HCT116 (cell line): ENCODE measurements at regions not wholly inside any gene's neighbourhood (a gene's known extent, or its start where the extent isn't known, plus 50 kb on each side); places are given as distances from the start of the nearest gene placed in this dataset.

Source experiments
- ATAC-seq: fragments of 200-7000 bp; cut with Tn5 transposase; 2 replicates; pipeline ENCODE4 v1.9.1; 2020; ENCODE audit warnings: mild to moderate bottlenecking, moderate library complexity
- BruUV-seq: library from RNA; stranded (reverse); fragments of 400-500 nt; replicated peaks from 2 replicates; lab custom pipeline; 2021; lab: Mats Ljungman, UMichigan
- CTCF ChIA-PET: fragments of 300-600 bp; sonication (Branson Sonifier 250); formaldehyde crosslinking; loops from one replicate; lab custom pipeline; 2021; ENCODE audit warnings: antibody characterized with exemption; lab: Charles Lee
- POLR2A ChIA-PET: fragments of 300-600, 350-600 bp; sonication (Branson Sonifier 250); formaldehyde crosslinking; loops from one replicate; lab custom pipeline; 2021; ENCODE audit warnings: antibody characterized with exemption; lab: Charles Lee
- RAD21 ChIA-PET, 2 experiments: fragments of 300-600 bp; sonication (Branson Sonifier 250); formaldehyde crosslinking; loops; one replicate each; lab custom pipeline; 2023; ENCODE audit warnings: low total read pairs in 2 of 2; ENCODE audit not compliant: uncharacterized antibody in 2 of 2, unreplicated experiment in 2 of 2, low non-redundant PET in 1 of 2; lab: Charles Lee
- DNase-seq: peaks from one replicate; pipeline ENCODE4 v3.0.0-alpha.2; 2010; ENCODE audit warnings: low read depth, low spot score
- H2AFZ ChIP-seq: fragments of 200-600 bp; shearing (Covaris generic), sonication (generic); 2 replicates; pipeline ENCODE4 v1.6.1; 2017; ENCODE audit warnings: low read depth, mixed run types, mixed read lengths, antibody characterized with exemption, low read length; ENCODE audit not compliant: poor library complexity, severe bottlenecking
- H3K27ac ChIP-seq: 2 replicates; pipeline ENCODE4 v1.5.1; 2012; ENCODE audit warnings: low read depth, low read length
- H3K27me3 ChIP-seq: fragments of 200-600 bp; sonication (generic); 2 replicates; pipeline ENCODE4 v1.6.1; 2016; ENCODE audit warnings: mixed run types, low read length, mixed read lengths; ENCODE audit not compliant: insufficient read depth
- H3K36me3 ChIP-seq, 2 experiments: fragments of 200-500 bp in 1 of 2; fragments of 200-600 bp in 1 of 2; sonication (Bioruptor generic) in 1 of 2; sonication (generic) in 1 of 2; 2 replicates each; pipeline versions ENCODE4 v1.5.1 to v1.6.1; 2014 to 2016; ENCODE audit warnings: low read length in 2 of 2, inconsistent platforms in 1 of 2, mixed read lengths in 1 of 2, mixed run types in 1 of 2; ENCODE audit not compliant: insufficient read depth in 2 of 2, control insufficient read depth in 1 of 2
- H3K4me1 ChIP-seq, 2 experiments: fragments of 200-600 bp in 1 of 2; sonication (generic) in 1 of 2; 2 replicates each; pipeline versions ENCODE4 v1.5.1 to v1.6.1; 2012 to 2017; ENCODE audit warnings: low read length in 2 of 2, inconsistent platforms in 1 of 2, mild to moderate bottlenecking in 1 of 2, mixed read lengths in 1 of 2, mixed run types in 1 of 2, moderate library complexity in 1 of 2; ENCODE audit not compliant: insufficient read depth in 2 of 2, control insufficient read depth in 1 of 2
- H3K4me2 ChIP-seq: fragments of 200-600 bp; sonication (generic); 2 replicates; pipeline ENCODE4 v1.6.1; 2017; ENCODE audit warnings: mixed run types, low read length, mixed read lengths
- H3K4me3 ChIP-seq, 2 experiments: fragments of 200-600 bp in 1 of 2; sonication (generic) in 1 of 2; replicated peaks in 1 of 2; 2 replicates each; pipeline ENCODE4 v1.5.1; 2011 to 2016; ENCODE audit warnings: low read length in 2 of 2, control low read depth in 1 of 2, low read depth in 1 of 2, mild to moderate bottlenecking in 1 of 2, mixed read lengths in 1 of 2, mixed run types in 1 of 2
- H3K79me2 ChIP-seq: fragments of 200-600 bp; sonication (generic); 2 replicates; pipeline ENCODE4 v1.6.1; 2017; ENCODE audit warnings: mild to moderate bottlenecking, mixed run types, low read length, moderate library complexity, mixed read lengths; ENCODE audit not compliant: insufficient read depth
- H3K9ac ChIP-seq: fragments of 200-600 bp; sonication (generic); 2 replicates; pipeline ENCODE4 v1.6.1; 2016; ENCODE audit warnings: low read length, mixed read lengths
- H3K9me2 ChIP-seq: fragments of 200-600 bp; sonication (generic), shearing (Covaris generic); 2 replicates; pipeline ENCODE4 v1.6.1; 2017; ENCODE audit warnings: mixed run types, mild to moderate bottlenecking, moderate library complexity; ENCODE audit not compliant: insufficient read depth
- H3K9me3 ChIP-seq, 2 experiments: fragments of 200-500 bp in 1 of 2; fragments of 200-600 bp in 1 of 2; sonication (Bioruptor generic) in 1 of 2; sonication (generic) in 1 of 2; 2 replicates each; pipeline ENCODE4 v1.6.1; 2014 to 2017; ENCODE audit warnings: low read length in 2 of 2, mixed read lengths in 2 of 2, inconsistent platforms in 1 of 2, low read depth in 1 of 2, mild to moderate bottlenecking in 1 of 2, mixed run types in 1 of 2, moderate library complexity in 1 of 2; ENCODE audit not compliant: control insufficient read depth in 1 of 2, insufficient read depth in 1 of 2
- H4K20me1 ChIP-seq: fragments of 200-600 bp; sonication (generic), shearing (Covaris generic); 2 replicates; pipeline ENCODE4 v1.6.1; 2017; ENCODE audit warnings: mixed run types, mild to moderate bottlenecking, moderate library complexity; ENCODE audit not compliant: insufficient read depth
- CTCF ChIP-seq, 3 experiments: fragments of 200-600 bp in 1 of 3; sonication (generic) in 1 of 3; IDR thresholded peaks in 2 of 3; conservative IDR thresholded peaks in 1 of 3; 2 replicates each; pipeline ENCODE4 v1.5.1; 2012 to 2017; ENCODE audit warnings: low read depth in 2 of 3, low read length in 2 of 3, antibody characterized with exemption in 1 of 3, borderline replicate concordance in 1 of 3, control low read depth in 1 of 3, mild to moderate bottlenecking in 1 of 3, mixed read lengths in 1 of 3, mixed run types in 1 of 3, moderate library complexity in 1 of 3; ENCODE audit not compliant: insufficient read depth in 1 of 3
- EGR1 ChIP-seq: IDR thresholded peaks from 2 replicates; pipeline ENCODE4 v1.6.1; 2012; ENCODE audit warnings: low read depth
- ELF1 ChIP-seq: IDR thresholded peaks from 2 replicates; pipeline ENCODE4 v1.6.1; 2012; ENCODE audit warnings: low read depth, borderline replicate concordance
- MAX ChIP-seq: IDR thresholded peaks from 2 replicates; pipeline ENCODE4 v1.6.1; 2012
- POLR2A ChIP-seq: IDR thresholded peaks from 2 replicates; pipeline ENCODE4 v1.7.0; 2011; ENCODE audit warnings: borderline replicate concordance; ENCODE audit not compliant: insufficient read depth, insufficient read length; ENCODE audit errors: extremely low read depth
- POLR2AphosphoS5 ChIP-seq: IDR thresholded peaks from 2 replicates; pipeline ENCODE4 v1.6.1; 2011; ENCODE audit warnings: mild to moderate bottlenecking, low read depth, low read length, moderate library complexity
- REST ChIP-seq: IDR thresholded peaks from 2 replicates; pipeline ENCODE4 v1.6.1; 2012; ENCODE audit warnings: low read depth
- SIN3A ChIP-seq: IDR thresholded peaks from 2 replicates; pipeline ENCODE4 v1.6.1; 2012; ENCODE audit warnings: low read depth
- SP1 ChIP-seq: IDR thresholded peaks from 2 replicates; pipeline ENCODE4 v1.6.1; 2012; ENCODE audit warnings: low read depth
- YY1 ChIP-seq: IDR thresholded peaks from 2 replicates; pipeline ENCODE4 v1.6.1; 2011; ENCODE audit warnings: low read length, low read depth, moderate library complexity, mild to moderate bottlenecking; ENCODE audit not compliant: insufficient replicate concordance; ENCODE audit errors: extremely low read depth
- intact Hi-C: fragments of 100-400 bp; cut with micrococcal nuclease; formaldehyde crosslinking; loops from 2 replicates; pipeline ENCODE4 v1.10.0; 2022

GRCh38 chr12:88684610-88685009, 104.3 kb upstream of the KITLG start:
- no peaks in the 10 kb centered on the region for H3K36me3 ChIP-seq
- no peaks in the 10 kb centered on the region for H3K27me3 ChIP-seq
- TF ChIP-seq ELF1 (no peak), YY1 (no peak), SP1 (no peak), REST (no peak), POLR2AphosphoS5 (no peak), POLR2A (no peak), SIN3A (no peak)
- no peak overlapping the region for H3K27ac ChIP-seq
- H3K9me2 ChIP-seq, result no peaks in the 10 kb centered on the region
- ATAC-seq (no peak), DNase-seq (no peak)
- BruUV-seq, result no TSS peak
- no peak overlapping the region for H3K9ac ChIP-seq
- H3K9me3 ChIP-seq, result no peaks in the 10 kb centered on the region
- H3K4me3 ChIP-seq, result no peak overlapping the region
- ChIA-PET RAD21 (no interaction called here), CTCF (no interaction called here), POLR2A (no interaction called here)
- no peaks in the 10 kb centered on the region for H3K79me2 ChIP-seq
- no peak overlapping the region for H3K4me2 ChIP-seq
- H2AFZ ChIP-seq, result no peak overlapping the region
- no peaks in the 10 kb centered on the region for H3K4me1 ChIP-seq
- no peaks in the 10 kb centered on the region for H4K20me1 ChIP-seq
- intact Hi-C loops, result no loop called here

- BruUV-seq, result no TSS peak
- Histone ChIP-seq H3K79me2 (no peaks in the 10 kb centered on the region), H3K4me1 (no peaks in the 10 kb centered on the region), H3K9me2 (no peaks in the 10 kb centered on the region), H3K27ac (no peak overlapping the region), H4K20me1 (no peaks in the 10 kb centered on the region), H3K4me2 (no peak overlapping the region), H3K27me3 (no peaks in the 10 kb centered on the region), H3K4me3 (no peak overlapping the region), H3K9ac (no peak overlapping the region), H3K36me3 (no peaks in the 10 kb centered on the region), H3K9me3 (no peaks in the 10 kb centered on the region), H2AFZ (no peak overlapping the region)
- DNase-seq, result no peak
- POLR2A ChIA-PET, result no interaction called here
- CTCF ChIA-PET, result no interaction called here
- intact Hi-C loops, result no loop called here
- no peak for ATAC-seq
- RAD21 ChIA-PET, result no interaction called here
- TF ChIP-seq MAX (no peak), CTCF (IDR thresholded peaks at IDR 0.05 in 2 of 3, conservative IDR thresholded peaks at IDR 0.05 in 1 of 3; ENCODE audit: borderline replicate concordance in 1 of 3, insufficient read depth in 1 of 3, low read depth in 2 of 3, low read length in 2 of 3) (no peak), EGR1 (no peak)
These were observed 103.9 kb upstream of the KITLG start for GRCh38 chr12:88684170-88684569.
